ENCODE measurements at regions not wholly inside any gene's neighbourhood (a gene's known extent, or its start where the extent isn't known, plus 50 kb on each side); places are given as distances from the start of the nearest gene placed in this dataset.

- no peak for TF ChIP-seq CTCF (IDR thresholded peaks at IDR 0.05; ENCODE audit: low read depth, low read length, missing input control)
- TF ChIP-seq HNF4A (conservative IDR thresholded peaks at IDR 0.05) = no peak
- TF ChIP-seq MAX (IDR thresholded peaks at IDR 0.05) = no peak
- TF ChIP-seq FOXA2 (IDR thresholded peaks at IDR 0.05) = no peak
- no peak for TF ChIP-seq HNF4G (IDR thresholded peaks at IDR 0.05)
- no peak for TF ChIP-seq JUND (IDR thresholded peaks at IDR 0.05)
- no peak for TF ChIP-seq RAD21 (IDR thresholded peaks at IDR 0.05)
- TF ChIP-seq YY1 (IDR thresholded peaks at IDR 0.05) = no peak
- no peak for TF ChIP-seq EGR1 (IDR thresholded peaks at IDR 0.05; ENCODE audit: low read depth in 2 of 2)
- TF ChIP-seq NR2F2 (IDR thresholded peaks at IDR 0.05) = no peak
- no peak for TF ChIP-seq TAF1 (conservative IDR thresholded peaks at IDR 0.05)
- no peak for TF ChIP-seq REST (IDR thresholded peaks at IDR 0.05)
- no peak for TF ChIP-seq GABPA (IDR thresholded peaks at IDR 0.05 in 1 of 2, conservative IDR thresholded peaks at IDR 0.05 in 1 of 2)
- no peak for TF ChIP-seq RXRA (IDR thresholded peaks at IDR 0.05)
- no peak for TF ChIP-seq ZBTB33 (IDR thresholded peaks at IDR 0.05)
- TF ChIP-seq ATF3 (IDR thresholded peaks at IDR 0.05) = no peak
- TF ChIP-seq SP1 (IDR thresholded peaks at IDR 0.05) = no peak
- TF ChIP-seq FOXA1 (IDR thresholded peaks at IDR 0.05) = no peak
- WGBS = 90% methylated on average over 6 of the region's 6 CpGs
- Histone ChIP-seq H3K9ac (ENCODE audit: low read depth in 1 of 2, low read length in 2 of 2) (no peak overlapping the region), H3K36me3 (ENCODE audit: control insufficient read depth in 4 of 4, insufficient read depth in 3 of 4, low read depth in 1 of 4, low read length in 3 of 4) (no peaks in the 10 kb centered on the region), H3K27ac (ENCODE audit: low read depth in 1 of 2, low read length in 2 of 2) (no peak overlapping the region), H3K27me3 (ENCODE audit: control insufficient read depth in 4 of 4, insufficient read depth in 4 of 4, low read length in 3 of 4) (peaks cover 0 to 2% (median 0%) of the 10 kb centered on the region in 4 donors), H3K4me3 (ENCODE audit: low read depth in 1 of 3, low read length in 3 of 3) (no peak overlapping the region), H3K9me3 (ENCODE audit: control insufficient read depth in 4 of 4, low read length in 3 of 4) (no peaks in the 10 kb centered on the region), H3K4me1 (ENCODE audit: control insufficient read depth in 4 of 4, insufficient read depth in 4 of 4, low read length in 3 of 4) (no peaks in the 10 kb centered on the region)
- no peak for DNase-seq (ENCODE audit: low spot score)
Measured at GRCh38 chr2:2671826-2672225, 340.8 kb upstream of the MYT1L start.

All from liver (tissue), 8 donors.